ENCODE measurements at regions not wholly inside any gene's neighbourhood (a gene's known extent, or its start where the extent isn't known, plus 50 kb on each side); places are given as distances from the start of the nearest gene placed in this dataset.

DNA sequence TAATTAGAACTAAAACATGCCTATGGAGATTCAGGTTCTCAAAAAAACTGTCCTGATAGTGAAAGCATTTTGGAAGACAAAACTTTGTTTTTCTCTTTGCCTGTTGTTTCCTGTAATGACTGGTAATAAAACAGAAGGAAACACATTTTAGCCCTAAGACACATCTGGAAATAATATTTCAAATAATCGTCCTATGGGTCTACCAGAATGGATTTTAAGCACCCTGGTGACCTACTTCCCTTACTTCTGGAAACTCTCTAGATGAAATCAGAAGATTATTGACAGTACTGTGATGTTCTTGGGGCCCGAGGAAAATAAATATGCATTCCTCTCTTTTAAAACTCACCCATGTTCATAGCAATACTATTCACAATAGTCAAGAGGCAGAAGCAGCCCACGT is 110.1 kb upstream of the TLE4 start:
- TF ChIP-seq GTF2F1 (IDR thresholded peaks at IDR 0.05; ENCODE audit: borderline replicate concordance, low read depth, low read length) = no peak
- TF ChIP-seq, protein P1, sequence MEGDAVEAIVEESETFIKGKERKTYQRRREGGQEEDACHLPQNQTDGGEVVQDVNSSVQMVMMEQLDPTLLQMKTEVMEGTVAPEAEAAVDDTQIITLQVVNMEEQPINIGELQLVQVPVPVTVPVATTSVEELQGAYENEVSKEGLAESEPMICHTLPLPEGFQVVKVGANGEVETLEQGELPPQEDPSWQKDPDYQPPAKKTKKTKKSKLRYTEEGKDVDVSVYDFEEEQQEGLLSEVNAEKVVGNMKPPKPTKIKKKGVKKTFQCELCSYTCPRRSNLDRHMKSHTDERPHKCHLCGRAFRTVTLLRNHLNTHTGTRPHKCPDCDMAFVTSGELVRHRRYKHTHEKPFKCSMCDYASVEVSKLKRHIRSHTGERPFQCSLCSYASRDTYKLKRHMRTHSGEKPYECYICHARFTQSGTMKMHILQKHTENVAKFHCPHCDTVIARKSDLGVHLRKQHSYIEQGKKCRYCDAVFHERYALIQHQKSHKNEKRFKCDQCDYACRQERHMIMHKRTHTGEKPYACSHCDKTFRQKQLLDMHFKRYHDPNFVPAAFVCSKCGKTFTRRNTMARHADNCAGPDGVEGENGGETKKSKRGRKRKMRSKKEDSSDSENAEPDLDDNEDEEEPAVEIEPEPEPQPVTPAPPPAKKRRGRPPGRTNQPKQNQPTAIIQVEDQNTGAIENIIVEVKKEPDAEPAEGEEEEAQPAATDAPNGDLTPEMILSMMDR (IDR thresholded peaks at IDR 0.05; ENCODE audit: control extremely low read depth in 1 of 3, insufficient read depth in 1 of 3, low read depth in 1 of 3, low read length in 3 of 3) = no peak
- no peak for TF ChIP-seq EZH2 (IDR thresholded peaks at IDR 0.05; ENCODE audit: low read depth, low read length, severe bottlenecking)
- TF ChIP-seq SIN3A (conservative IDR thresholded peaks at IDR 0.05 in 1 of 2, IDR thresholded peaks at IDR 0.05 in 1 of 2; ENCODE audit: low read depth in 1 of 2, low read length in 2 of 2) = no peak
- TF ChIP-seq POLR2A (IDR thresholded peaks at IDR 0.05; ENCODE audit: control extremely low read depth in 1 of 2, low read depth in 2 of 2, low read length in 2 of 2) = no peak
